GM19239 (cell line): ENCODE measurements at regions not wholly inside any gene's neighbourhood (a gene's known extent, or its start where the extent isn't known, plus 50 kb on each side); places are given as distances from the start of the nearest gene placed in this dataset.

Experiments
- DNase-seq: peaks from one replicate; pipeline ENCODE4 v3.0.0; 2011; ENCODE audit warnings: low spot score; ENCODE audit not compliant: insufficient read length
- FAIRE-seq: peaks from 2 replicates; lab custom pipeline; 2011; peaks lifted over from hg19 to GRCh38; lab: Jason Lieb, UNC

- no peak for DNase-seq
- no peak for FAIRE-seq
Measured at GRCh38 chr5:96022971-96023370, 61.3 kb upstream of the ELL2 start.

- no peak for FAIRE-seq
Measured at GRCh38 chr5:96017951-96018350, 56.3 kb upstream of the ELL2 start.

DNA sequence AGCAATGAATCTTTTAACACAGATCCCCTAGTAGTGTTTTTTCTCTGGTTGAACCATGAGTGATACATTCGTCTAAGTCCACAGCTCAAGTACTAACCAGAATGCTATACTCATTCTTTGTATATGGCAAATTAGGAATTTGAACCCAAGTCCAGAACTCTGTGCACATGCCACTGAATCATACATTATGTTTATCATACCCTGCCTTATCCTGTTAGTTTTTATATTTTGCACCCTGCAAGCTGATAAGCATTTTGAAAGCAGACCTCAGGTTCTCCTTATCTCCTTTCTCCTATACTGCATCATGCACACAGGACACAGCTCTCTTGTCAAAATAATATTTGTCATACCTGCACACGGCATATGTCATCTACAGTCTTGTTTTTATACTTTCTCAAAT lies 54.6 kb upstream of the ELL2 start:
- DNase-seq (no peak), FAIRE-seq (no peak)

More at GRCh38 chr5:96017951-96018350, 56.3 kb upstream of the ELL2 start:
- no peak for DNase-seq

DNA sequence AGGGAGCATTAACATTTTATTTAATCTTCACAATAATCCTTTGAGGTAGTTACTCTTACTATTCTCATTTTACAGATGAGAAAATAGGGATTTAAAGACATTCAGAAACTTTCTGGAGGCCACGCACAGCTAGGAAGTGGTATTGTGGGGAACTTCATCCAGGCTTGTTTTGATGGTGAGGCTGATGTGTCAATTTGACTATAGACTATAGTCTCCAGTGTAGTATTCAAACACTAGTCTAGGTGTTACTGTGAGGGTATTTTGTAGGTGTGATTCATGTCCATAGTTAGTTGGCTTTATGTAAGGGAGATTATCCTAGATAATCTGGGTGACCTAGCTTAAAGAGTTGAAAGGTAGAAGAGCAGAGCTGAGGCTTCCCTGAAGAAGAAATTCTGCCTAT lies 54.1 kb upstream of the ELL2 start:
- DNase-seq (no peak), FAIRE-seq (no peak)

DNA sequence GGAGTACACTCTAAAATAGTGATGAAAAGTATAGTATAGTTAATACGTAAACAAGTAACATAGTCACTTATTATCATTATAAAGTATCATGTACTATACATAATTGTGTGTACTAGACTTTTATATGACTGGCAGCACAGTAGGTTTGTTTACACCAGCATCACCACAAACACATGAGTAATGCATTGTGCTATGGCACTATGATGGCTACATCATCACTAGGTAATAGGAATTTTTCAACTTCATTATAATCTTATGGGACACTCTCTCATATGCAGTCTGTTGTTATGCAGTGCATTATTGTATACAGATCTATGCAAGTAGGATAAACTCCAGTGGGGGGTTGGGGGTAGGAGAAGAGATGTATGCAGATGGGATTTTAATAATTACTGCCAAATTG lies 52.7 kb upstream of the ELL2 start:
- DNase-seq = no peak
- no peak for FAIRE-seq

DNA sequence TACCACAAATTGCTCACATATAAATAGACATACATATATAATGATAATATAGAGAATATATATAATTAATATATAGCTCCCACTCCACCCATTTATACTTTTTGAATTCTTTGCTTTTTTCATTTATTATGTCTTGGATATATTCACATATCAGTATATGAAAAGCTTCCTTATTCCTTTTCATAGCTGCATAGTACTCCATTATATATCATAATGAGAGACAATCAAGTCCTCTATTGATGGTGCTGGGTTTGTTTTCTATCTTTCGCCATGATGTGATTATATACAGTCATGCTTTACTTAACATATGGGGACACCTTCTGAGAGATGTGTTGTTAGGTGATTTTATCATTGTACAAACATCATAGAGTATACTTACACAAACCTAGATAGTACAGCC lies 51.6 kb upstream of the ELL2 start:
- DNase-seq = no peak
- FAIRE-seq = no peak

DNA sequence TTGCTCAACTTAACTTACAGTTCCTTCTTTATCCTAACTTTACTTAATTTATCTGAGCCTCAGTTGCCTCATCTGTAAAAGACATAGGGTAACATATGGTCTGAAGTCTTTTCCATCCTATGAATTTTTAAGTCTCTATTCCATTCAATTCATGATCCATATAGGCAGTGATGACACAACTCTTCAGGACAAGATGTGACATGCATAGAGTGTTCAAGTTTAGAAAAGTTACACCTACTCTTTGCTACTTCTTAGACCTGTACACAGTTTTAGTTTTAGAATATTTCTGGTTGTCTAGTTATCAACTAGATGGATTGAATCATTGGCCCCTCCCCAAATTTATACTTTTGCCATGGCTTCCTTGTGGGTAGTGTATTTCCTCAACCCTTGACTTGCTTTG lies 50.7 kb upstream of the ELL2 start:
- FAIRE-seq (no peak), DNase-seq (no peak)
